Stimulated activated naive B cell treated with anti-CD40 and anti-IgM and Interleukin-4, amounts not matched to agents 10 μg/mL and 1 μg/mL and 100 μg/mL, for 72 hours (primary cell): ENCODE measurements at regions not wholly inside any gene's neighbourhood (a gene's known extent, or its start where the extent isn't known, plus 50 kb on each side); places are given as distances from the start of the nearest gene placed in this dataset.
"Not testable (repeated sequence)": the region's sequence is repeated elsewhere in the genome, so short reads cannot be mapped to it uniquely, and the experiment has no call there.

Experiments
- ATAC-seq, 2 donors: fragments of 150-1000 bp; cut with Tn5 transposase; replicated peaks; 2 replicates each; pipeline ENCODE4 v1.10.0; 2021; ENCODE audit warnings: moderate library complexity in 1 of 2
- DNase-seq: peaks from one replicate; pipeline ENCODE4 v3.0.0; 2021
- H3K27ac Mint-ChIP-seq: one replicate; pipeline ENCODE4 v1.8.0; 2022; ENCODE audit warnings: mild to moderate bottlenecking, mixed read lengths
- H3K27me3 Mint-ChIP-seq, 2 donors: one replicate each; pipeline ENCODE4 v1.8.0; 2022; ENCODE audit warnings: mixed read lengths in 2 of 2
- H3K36me3 Mint-ChIP-seq, 2 donors: one replicate each; pipeline ENCODE4 v1.8.0; 2022; ENCODE audit warnings: mixed read lengths in 2 of 2, mild to moderate bottlenecking in 1 of 2
- H3K4me1 Mint-ChIP-seq, 2 donors: one replicate each; pipeline ENCODE4 v1.8.0; 2022; ENCODE audit warnings: mixed read lengths in 2 of 2, mild to moderate bottlenecking in 1 of 2
- H3K4me3 Mint-ChIP-seq, 2 donors: one replicate each; pipeline ENCODE4 v1.8.0; 2022; ENCODE audit warnings: mild to moderate bottlenecking in 2 of 2, mixed read lengths in 2 of 2, moderate library complexity in 1 of 2
- H3K9me3 Mint-ChIP-seq, 2 donors: one replicate each; pipeline ENCODE4 v1.8.0; 2022; ENCODE audit warnings: mixed read lengths in 2 of 2, mild to moderate bottlenecking in 1 of 2

- H3K27me3 Mint-ChIP-seq, result peaks cover 34 to 68% of the 10 kb centered on the region in 2 donors
- DNase-seq, result no peak
- no peaks in the 10 kb centered on the region for H3K4me1 Mint-ChIP-seq
Observed at GRCh38 chr1:228546541-228547463, 59.6 kb downstream of the RNF187 start.

GRCh38 chr1:228547464-228547792, 60.2 kb downstream of the RNF187 start:
- H3K27ac Mint-ChIP-seq, result no peak overlapping the region
- H3K9me3 Mint-ChIP-seq, result peaks cover 3 to 11% of the 10 kb centered on the region in 2 donors
- peaks cover 28 to 68% of the 10 kb centered on the region in 2 donors for H3K27me3 Mint-ChIP-seq
- H3K4me1 Mint-ChIP-seq, result no peaks in the 10 kb centered on the region
- H3K4me3 Mint-ChIP-seq, result no peak overlapping the region
- ATAC-seq (no peak), DNase-seq (no peak)
- H3K36me3 Mint-ChIP-seq, result no peaks in the 10 kb centered on the region

More at GRCh38 chr1:228546541-228547463, 59.6 kb downstream of the RNF187 start:
- H3K36me3 Mint-ChIP-seq, result no peaks in the 10 kb centered on the region
- H3K4me3 Mint-ChIP-seq, result no peak overlapping the region
- no peak for ATAC-seq
- no peak overlapping the region for H3K27ac Mint-ChIP-seq
- H3K9me3 Mint-ChIP-seq, result peaks cover 2 to 11% of the 10 kb centered on the region in 2 donors

DNA sequence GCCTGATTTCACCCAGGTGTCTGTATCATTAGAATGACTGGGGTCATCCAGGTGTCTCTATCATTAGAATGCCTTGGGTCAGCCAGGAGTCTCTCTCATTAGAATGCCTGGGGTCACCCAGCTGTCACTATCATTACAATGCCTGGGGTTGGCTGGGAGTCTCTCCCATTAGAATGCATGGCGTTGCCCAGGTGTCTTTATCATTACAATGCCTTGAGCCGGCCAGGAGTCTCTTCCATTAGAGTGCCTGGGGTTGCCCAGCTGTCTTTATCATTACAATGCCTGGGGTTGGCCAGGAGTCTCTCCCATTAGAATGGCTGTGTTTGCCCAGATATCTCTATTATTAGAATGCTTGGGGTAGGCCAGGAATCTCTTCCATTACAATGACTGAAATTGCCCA, 61.6 kb downstream of the RNF187 start:
- DNase-seq (no peak), ATAC-seq (no peak)
- no peak overlapping the region for H3K4me3 Mint-ChIP-seq
- H3K9me3 Mint-ChIP-seq, result peaks cover 3 to 15% of the 10 kb centered on the region in 2 donors
- H3K4me1 Mint-ChIP-seq, result no peaks in the 10 kb centered on the region
- no peaks in the 10 kb centered on the region for H3K36me3 Mint-ChIP-seq
- H3K27me3 Mint-ChIP-seq, result peaks cover 19 to 64% of the 10 kb centered on the region in 2 donors
- H3K27ac Mint-ChIP-seq, result no peak overlapping the region

- H3K4me3 Mint-ChIP-seq, result no peak overlapping the region
- peaks cover 0 to 3% of the 10 kb centered on the region in 2 donors for H3K36me3 Mint-ChIP-seq
- ATAC-seq, result no peak
Observed at GRCh38 chr1:228552596-228553176, 65.5 kb downstream of the RNF187 start.

DNA sequence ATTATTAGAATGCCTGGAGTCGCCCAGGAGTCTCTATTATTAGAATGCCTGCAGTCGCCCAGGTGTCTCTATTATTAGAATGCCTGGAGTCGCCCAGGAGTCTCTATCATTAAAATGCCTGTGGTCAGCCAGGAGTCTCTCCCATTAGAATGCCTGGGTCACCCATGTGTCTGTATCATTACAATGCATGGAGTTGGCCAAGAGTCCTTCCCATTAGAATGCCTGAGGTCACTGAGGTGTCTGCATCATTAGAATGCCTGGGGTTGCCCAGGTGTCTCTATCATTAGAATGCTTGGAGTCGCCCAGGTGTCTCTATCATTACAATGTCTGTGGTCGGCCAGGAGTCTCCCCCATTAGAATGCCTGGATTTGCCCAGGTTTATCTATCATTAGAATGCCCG, 66.9 kb downstream of the RNF187 start:
- Mint-ChIP-seq H3K4me3 (no peak overlapping the region), H3K27ac (no peak overlapping the region), H3K36me3 (peaks cover 0 to 3% of the 10 kb centered on the region in 2 donors), H3K4me1 (no peaks in the 10 kb centered on the region), H3K9me3 (peaks cover 10 to 20% of the 10 kb centered on the region in 2 donors), H3K27me3 (peaks cover 0 to 26% of the 10 kb centered on the region in 2 donors)
- no peak for DNase-seq
- ATAC-seq, result no peak

More at GRCh38 chr1:228552596-228553176, 65.5 kb downstream of the RNF187 start:
- H3K27ac Mint-ChIP-seq, result no peak overlapping the region
- H3K4me1 Mint-ChIP-seq, result no peaks in the 10 kb centered on the region
- DNase-seq, result no peak
- peaks cover 0 to 39% of the 10 kb centered on the region in 2 donors for H3K27me3 Mint-ChIP-seq
- peaks cover 10 to 21% of the 10 kb centered on the region in 2 donors for H3K9me3 Mint-ChIP-seq

DNA sequence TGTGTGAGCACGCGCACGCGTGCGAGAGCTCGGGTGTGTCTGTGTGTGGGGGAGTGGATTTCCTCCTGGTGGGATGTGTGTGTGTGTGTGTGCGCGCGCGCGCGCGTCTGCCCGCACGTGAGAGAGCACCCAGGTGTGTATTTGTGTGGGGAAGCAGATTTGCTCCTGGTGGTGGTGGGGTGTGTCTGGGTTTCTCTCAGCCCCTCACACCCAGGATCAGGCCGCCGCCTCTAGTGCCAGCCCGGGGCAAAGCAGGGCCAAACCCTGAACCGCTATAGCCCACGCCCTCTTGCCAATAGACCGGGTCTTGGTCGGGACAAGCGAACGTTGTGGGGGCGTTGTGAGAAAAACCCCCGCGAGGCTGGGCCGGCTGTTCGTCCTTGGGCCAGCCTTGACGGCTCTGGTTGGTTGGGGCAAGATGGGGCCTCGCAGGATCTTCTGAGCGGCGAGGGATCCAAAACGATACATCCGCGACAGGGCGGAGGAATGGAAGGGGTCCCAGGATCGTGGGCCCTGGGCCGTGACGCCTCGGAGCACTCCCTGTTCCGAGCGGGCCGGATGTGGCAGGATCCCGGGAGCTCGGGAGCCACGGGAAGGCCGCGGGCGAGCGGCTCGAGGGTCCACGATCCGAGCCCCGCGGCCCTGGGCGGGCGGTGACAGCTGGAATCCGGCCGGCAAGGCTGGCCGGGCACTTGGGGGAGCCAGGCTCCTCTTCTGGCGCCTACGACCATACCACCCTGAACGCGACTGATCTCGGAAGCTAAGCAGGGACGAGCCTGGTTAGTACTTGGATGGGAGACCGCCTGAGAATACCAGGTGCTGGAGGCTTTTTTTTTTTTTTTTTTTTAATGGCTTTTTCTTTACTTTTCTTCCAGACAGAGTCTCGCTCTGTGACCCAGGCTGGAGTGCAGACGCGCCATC, 68.2 kb downstream of the RNF187 start:
- Mint-ChIP-seq H3K4me1 (no peaks in the 10 kb centered on the region), H3K27me3 (peaks cover 0 to 26% of the 10 kb centered on the region in 2 donors), H3K27ac (no peak overlapping the region), H3K4me3 (no peak overlapping the region), H3K36me3 (peaks cover 0 to 3% of the 10 kb centered on the region in 2 donors), H3K9me3 (peaks cover 10 to 20% of the 10 kb centered on the region in 2 donors)
- ATAC-seq (no peak), DNase-seq (peak; percentile 8)

- not testable (repeated sequence) for ATAC-seq, H3K27ac Mint-ChIP-seq, DNase-seq, H3K4me3 Mint-ChIP-seq, H3K4me1 Mint-ChIP-seq, H3K36me3 Mint-ChIP-seq
- Mint-ChIP-seq H3K9me3 (peaks cover 7 to 19% of the 10 kb centered on the region in 2 donors), H3K27me3 (peaks cover 0 to 22% of the 10 kb centered on the region in 2 donors)
Observed at GRCh38 chr1:228556634-228557430, 69.7 kb downstream of the RNF187 start.
